ENCODE measurements at regions not wholly inside any gene's neighbourhood (a gene's known extent, or its start where the extent isn't known, plus 50 kb on each side); places are given as distances from the start of the nearest gene placed in this dataset.

- DNase-seq, result no peak
These were observed 537.5 kb upstream of the CAMK1G start for GRCh38 chr1:209046058-209046417.

- DNase-seq, result no peak
These were observed 536.6 kb upstream of the CAMK1G start for GRCh38 chr1:209046935-209047334.

DNA sequence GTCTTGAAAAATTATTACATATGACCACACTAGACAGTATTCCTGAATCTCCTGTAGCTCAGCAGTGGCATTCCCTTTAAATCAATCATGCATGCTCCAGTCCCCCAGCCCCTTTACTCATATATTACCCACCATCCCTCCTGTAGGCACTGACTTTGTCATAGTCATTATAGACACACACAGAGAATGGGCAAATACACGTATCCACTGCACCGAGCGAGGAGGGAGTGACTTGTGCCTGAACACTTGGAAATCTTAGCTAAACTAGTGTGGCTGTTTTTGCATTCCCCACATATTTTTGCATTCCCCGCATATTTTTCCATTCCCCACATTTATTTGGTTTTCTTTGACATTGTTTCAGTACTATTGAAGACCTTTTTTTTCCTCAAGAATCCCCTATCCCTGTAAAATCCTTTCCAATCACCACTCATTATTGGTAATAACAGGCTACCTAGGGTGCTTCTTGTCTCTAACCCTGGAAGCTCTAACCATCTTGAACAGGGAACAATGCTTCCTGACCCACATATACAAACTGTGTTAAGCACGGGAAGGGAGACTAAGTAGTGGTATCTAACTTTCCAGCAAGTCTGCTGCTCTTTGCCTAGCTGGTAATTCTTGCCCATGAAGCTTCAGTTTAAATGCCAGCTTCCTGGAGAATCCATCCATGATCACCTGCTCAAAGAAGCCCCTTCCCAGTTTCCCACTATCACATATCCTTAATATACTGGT is 534.4 kb upstream of the CAMK1G start:
- no peak for DNase-seq

DNA sequence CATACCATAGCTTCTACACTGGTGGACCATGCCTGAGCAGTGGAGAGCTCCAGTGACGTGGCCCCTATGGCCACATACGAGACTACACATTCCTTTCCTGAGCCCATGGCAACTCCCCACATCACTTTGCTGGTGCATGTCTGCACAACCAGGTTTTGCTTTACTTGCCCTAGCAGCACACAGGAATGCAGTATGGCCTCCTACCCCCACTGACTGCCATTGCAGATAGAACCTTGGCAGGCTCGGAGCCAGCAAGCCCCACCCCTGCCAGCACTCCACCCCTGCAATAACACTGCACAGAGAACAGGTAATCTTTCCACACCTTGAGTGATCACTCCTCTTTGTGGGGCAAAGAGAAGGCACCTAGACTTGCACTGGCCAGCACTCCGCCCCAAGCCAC is 531.9 kb upstream of the CAMK1G start:
- DNase-seq, result no peak

DNA sequence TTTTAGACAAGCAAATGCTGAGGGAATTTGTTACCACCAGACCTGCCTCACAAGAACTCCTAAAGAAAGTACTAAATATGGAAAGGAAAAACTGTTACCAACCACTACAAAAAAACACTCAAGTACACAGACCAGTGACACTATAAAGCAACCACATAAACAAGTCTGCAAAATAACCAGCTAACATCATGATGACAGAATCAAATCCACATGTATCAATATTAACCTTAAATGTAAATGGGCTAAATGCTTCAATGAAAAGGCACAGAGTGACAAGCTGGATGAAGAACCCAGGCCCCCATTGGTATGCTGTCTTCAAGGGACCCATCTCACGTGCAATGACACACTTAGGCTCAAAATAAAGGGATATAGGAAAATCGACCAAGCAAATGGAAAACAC is 529.9 kb upstream of the CAMK1G start:
- no peak for DNase-seq

DNA sequence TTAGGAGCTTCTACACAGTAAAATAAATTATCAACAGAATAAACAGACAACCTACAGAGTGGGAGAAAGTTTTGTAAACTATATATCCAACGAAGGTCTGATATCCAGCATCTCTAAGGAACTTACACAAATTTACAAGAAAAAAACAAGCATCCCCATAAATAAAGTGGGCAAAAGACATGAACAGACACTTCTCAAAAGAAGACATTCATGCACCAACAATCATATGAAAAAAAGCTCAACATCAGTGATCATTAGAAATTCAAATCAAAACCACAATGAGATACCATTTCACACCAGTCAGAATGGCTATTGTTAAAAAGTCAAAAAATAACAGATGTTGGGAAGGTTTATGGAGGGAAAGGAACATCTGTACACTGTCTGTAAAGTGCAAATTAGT is 526.4 kb upstream of the CAMK1G start:
- no peak for DNase-seq

GRCh38 chr1:209057901-209058300 is 525.6 kb upstream of the CAMK1G start:
- DNase-seq, result no peak

DNA sequence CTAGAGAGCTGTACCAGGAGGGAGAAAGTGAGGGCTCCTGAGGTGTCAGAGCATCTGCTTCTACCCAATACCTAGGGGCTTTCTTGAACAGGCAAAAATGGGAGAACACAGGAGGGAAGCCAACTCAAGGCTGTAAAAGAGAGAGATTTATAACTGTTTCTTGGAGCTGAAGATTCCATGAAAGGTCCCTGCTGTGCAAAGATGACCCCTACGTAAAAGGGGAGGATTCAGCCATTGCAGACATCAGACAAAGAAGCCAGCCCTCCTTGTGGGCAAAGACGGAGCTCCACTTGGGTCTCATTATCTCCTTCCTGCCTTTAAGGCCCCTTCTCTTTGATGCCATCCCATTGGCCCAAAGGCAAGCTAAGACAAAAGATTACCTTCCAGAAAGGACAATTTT is 524.1 kb upstream of the CAMK1G start:
- no peak for DNase-seq

DNA sequence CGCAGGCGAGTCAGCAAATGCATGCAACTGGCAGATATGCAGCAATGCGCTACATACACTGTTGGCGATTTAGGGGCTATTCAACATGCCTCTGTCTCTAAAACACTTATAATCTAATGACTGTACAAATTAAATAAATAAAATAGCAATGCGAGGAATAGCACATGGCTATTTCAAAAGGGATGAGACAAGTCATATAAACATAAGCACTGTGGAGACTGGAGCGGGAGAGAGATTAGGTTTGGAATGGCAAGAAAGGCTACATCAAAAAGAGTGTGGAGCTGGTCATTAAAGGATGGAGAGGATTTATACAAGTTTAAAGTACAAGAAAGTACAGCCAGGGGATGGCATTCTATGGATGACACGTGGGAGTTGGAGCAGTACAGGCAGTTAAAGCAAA is 523.5 kb upstream of the CAMK1G start:
- DNase-seq, result no peak

GRCh38 chr1:209062081-209062620 is 521.4 kb upstream of the CAMK1G start:
- no peak for DNase-seq

GRCh38 chr1:209062863-209063262 is 520.7 kb upstream of the CAMK1G start:
- DNase-seq, result no peak

DNA sequence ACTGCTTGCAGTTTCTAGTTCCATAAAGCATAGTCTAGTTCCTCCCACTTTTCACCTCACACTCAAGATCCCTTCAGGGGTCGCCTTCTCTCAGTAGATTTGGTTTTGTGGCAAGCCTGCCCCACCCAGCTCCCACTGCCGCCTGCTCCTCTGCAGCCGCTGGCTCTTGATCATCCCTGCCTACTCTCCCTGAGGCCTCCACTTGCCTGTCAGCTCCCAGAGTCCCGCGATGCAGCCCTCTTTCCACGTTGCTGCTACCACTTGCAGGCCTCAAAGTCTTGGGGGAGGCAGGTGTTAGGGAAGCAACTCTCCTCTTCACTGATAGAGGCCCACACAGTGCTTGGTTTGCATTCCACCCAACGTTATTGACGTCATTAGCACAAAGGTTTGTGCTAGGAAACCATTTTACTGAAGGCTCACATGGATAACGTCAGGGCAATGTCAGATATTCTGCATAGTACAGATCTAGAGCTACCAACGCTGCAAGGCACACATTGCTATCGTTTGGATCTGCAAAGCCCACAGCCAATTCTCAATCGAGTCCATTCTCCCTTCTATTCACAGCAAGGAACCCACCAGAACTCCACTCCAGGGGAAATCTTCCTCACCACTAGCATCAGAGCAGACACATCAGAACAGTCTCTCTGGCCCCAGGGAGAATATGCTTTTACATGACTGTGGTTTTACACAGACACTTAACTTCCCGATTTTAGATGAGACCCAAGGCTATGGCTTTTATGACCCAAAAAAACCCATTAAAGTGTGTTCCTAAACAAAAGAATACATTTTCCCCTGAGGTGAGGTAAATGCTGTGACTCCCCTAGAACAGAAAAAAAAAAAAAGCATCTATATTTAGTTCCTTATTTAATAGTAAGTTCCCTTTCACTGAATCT is 519.5 kb upstream of the CAMK1G start:
- no peak for DNase-seq

GRCh38 chr1:209064850-209065706 is 518.4 kb upstream of the CAMK1G start:
- no peak for DNase-seq

- DNase-seq, result no peak
These were observed 511.0 kb upstream of the CAMK1G start for GRCh38 chr1:209072481-209072880.

DNA sequence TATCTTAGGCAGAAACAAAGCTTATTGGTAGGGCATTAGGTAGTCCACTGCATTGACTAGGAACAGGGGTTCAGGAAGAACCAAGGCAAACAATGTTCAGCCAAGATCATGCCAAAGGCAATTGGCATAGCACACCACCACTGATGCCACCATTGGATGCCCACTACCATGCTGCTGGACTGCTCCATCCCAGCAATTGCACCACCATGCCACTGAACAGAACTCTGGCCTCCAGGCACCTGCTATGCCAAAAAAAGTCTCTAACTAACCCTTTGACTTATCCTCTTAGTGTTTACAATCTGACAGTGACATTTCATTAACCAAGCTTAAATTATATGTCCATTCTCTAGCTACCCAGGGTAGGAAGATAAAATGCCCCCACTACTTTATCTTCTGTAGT is 509.6 kb upstream of the CAMK1G start:
- DNase-seq, result no peak

- no peak for DNase-seq
These were observed 508.8 kb upstream of the CAMK1G start for GRCh38 chr1:209074575-209075250.

DNA sequence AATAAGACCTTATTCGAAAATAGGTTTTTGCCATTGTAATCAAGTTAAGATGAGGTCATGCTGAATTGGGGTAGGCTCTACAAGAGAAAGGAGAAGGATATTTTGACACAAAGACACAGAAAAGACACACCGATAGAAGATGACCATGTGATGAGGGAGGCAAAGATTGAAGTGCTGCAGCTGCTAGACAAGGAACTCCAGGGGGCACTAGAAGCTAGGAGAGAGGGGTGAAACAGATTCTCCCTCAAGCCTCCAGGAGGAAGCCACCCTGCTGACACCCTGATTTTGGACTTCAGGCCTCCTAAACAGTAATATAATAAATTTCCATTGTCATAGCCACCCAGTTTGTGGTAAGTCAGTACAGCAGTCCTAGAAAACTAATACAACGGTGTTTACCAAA is 506.8 kb upstream of the CAMK1G start:
- no peak for DNase-seq

GRCh38 chr1:209080170-209080781 is 503.2 kb upstream of the CAMK1G start:
- no peak for DNase-seq

GRCh38 chr1:209086486-209087192 is 496.9 kb upstream of the CAMK1G start:
- DNase-seq, result no peak

GRCh38 chr1:209094384-209094783 is 489.1 kb upstream of the CAMK1G start:
- DNase-seq, result no peak
